Superior temporal gyrus (tissue), 1 donor: ENCODE measurements at regions not wholly inside any gene's neighbourhood (a gene's known extent, or its start where the extent isn't known, plus 50 kb on each side); places are given as distances from the start of the nearest gene placed in this dataset.

Experiments
- DNase-seq: peaks from one replicate; pipeline ENCODE4 v3.0.0-alpha.2; 2016; ENCODE audit errors: extremely low spot score

DNA sequence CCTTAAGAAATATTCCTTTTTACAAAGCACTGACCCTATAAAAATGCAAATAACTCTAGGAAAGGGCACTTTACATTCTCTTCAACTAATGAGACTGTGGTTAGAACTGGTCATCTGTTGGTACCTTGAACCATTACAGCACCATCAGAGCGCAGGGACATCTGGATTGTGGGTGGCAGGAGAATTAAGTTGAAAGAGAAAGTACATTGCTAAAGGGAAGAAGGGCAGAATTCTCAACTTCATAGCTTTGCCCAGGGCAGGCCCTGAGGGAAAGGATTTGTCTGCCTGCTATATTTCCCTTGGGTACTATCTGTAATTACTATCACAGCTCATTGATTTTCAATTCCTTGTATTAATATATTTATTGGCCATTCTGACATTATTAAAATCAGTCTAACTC lies 196.8 kb downstream of the KLF12 start:
- DNase-seq = no peak

DNA sequence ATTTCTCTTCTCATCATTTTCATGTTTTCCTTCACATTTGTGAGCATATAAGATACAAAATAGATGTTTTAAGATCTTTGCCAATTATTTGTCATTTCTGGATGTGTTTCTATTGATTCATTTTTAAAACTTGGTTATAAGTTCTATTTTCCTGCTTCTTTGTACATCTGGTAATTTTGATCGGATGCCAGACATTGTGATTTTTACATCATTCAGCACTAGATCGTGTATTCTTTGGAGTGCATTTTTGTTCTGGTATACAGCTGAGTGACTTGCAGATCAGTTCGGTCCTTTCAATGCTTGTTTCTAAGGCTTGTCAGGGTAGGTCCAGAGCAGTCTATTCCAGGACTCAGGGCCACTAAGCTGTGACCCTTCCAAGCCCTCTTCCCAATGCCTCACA lies 198.2 kb downstream of the KLF12 start:
- no peak for DNase-seq

- DNase-seq = no peak
These were observed 199.4 kb downstream of the KLF12 start for GRCh38 chr13:73934771-73935170.

- DNase-seq = no peak
These were observed 200.0 kb downstream of the KLF12 start for GRCh38 chr13:73934215-73934641.

DNA sequence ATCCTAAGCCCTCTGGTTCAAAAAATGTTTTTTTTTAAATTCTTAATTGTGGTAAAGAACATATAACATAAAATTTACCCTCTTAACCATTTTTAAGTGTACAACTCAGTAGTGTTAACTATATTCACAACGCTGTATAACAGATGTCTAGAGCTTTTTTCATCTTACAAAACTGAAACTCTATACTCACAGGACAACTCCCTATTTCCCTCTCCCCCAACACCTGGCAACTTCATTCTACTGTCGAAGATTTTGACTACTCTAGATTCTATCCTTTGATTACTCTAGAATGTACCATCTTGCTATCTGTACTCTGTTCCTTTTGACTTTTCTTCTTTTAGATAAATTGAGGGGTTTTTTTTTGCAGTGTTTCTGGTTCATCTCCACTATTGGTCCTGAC lies 200.4 kb downstream of the KLF12 start:
- no peak for DNase-seq

GRCh38 chr13:73932091-73932490 lies 202.1 kb downstream of the KLF12 start:
- DNase-seq = no peak

DNA sequence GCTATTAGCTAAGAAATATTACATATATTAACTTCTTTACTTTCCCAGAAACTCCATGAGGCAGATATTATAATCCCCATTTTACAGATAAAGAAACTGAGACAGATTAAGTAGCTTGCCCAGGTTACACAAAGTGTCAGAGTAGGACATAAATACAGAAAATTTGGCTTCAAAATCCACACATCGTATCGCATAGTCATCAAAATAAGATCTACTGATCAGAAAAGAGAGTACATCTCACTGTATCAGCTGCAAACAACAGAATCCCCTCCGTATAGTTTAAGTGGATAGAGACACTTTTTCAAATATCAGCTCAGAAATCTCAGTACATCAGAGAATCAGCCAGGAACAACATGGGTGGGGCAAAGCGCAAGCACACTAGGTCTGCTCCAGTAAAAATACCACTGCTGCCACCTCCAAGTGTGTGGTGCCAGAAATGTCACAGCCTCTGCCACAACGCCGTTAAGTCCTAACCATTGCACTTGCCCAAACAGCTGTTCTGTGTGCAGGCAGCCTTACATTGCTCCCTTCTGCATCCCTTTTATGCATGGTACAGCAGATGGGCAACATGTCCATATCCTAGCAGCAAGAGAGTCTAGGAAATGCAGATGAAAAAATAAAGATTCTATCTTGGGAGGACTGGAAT lies 204.8 kb downstream of the KLF12 start:
- no peak for DNase-seq

DNA sequence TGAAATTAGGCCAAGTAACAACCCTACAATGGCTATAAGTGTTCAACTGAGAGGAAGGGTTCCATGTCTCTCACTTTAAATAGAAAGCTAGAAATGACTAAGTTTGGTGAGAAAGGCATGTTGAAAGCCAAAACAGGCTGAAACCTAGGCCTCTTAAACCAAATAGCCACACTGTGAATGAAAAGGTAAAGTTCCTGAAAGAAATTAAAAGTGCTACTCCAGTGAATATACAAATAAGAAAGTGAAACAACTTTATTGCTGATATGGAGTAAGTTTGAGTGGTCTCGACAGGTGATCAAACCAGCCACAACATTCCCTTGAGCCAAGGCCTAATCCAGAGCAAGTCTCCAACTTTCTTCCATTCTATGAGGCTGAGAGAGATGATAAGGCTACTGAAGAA lies 209.6 kb downstream of the KLF12 start:
- DNase-seq = no peak

DNA sequence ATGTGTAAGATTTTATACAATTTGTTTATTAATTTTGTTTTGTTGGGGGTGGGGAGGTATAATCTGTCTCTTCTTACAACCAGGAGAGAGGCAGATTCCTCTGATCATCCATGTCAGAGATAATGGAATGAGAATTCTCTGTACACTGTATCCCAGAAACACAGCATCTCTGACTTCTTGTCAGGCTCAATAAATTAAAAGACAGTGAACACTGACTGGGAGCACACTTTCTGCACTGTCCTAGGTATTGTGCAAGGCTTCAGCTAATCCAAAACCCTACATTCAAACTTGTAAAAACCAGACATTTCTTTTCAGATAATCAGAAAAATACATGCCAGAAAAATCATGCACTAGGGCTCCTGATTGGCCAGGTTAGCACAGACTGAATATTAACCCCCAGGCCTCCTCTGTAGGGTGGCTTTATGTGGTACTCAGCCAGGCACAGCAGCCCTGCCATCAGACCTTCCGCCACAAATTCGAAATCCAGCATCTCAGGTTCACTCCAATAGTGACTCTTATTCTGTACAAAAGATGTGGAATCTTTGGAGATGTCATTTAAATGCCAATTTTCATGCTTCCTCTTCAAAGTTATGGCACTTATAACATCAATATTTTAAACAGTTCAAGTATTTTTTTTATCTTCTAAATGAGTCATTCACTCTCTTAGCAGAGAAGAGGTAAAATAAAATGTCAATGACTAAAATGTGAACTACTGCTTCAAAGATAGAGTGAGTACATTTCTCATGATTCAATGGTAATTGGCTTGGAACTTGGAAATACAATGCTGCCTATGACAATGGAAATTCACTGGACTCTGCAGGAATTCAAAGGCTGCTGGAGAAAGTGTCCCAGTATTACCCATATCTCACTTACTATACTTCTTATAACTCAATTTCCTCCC lies 211.5 kb downstream of the KLF12 start:
- no peak for DNase-seq

DNA sequence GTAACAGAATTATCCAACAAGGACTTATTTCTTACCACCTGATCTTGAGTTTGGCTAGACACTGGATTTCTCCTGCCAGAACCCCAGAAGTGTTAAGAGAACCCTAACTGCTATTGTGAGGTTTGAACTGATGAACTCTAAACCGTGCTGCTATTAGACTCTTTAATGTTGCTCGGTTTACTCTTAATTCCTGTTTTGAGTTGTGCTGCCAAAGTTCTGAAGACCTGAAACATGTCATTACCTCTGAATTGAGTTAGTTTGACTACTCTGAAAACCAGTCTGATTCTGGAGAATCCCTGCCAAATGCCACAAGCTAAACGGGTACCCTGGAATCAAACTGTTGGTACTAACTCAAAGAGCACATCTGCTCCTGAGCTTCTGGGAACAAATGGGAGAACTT lies 215.5 kb downstream of the KLF12 start:
- DNase-seq = no peak

GRCh38 chr13:73913751-73914518 lies 220.3 kb downstream of the KLF12 start:
- DNase-seq = no peak

GRCh38 chr13:73913079-73913740 lies 221.0 kb downstream of the KLF12 start:
- peak; percentile 55 for DNase-seq

- no peak for DNase-seq
These were observed 222.8 kb downstream of the KLF12 start for GRCh38 chr13:73911361-73911760.

DNA sequence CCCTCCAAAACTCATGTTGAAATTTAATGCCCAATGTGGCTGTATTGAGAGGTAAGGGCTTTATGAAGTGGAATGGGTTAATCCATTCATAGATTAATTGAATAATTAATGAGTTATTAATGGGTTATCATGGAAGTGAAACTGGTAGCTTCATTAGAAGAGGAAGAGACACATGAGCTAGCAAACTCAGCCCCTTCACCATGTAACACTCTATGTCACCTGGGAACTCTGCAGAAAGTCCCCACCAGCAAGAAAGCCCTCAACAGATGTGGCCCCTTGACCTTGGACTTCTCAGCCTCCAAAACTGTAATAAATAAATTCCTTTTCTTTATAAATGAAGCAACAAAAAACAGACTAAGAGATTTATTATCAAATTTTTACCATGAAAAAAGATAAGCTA lies 223.5 kb downstream of the KLF12 start:
- no peak for DNase-seq

DNA sequence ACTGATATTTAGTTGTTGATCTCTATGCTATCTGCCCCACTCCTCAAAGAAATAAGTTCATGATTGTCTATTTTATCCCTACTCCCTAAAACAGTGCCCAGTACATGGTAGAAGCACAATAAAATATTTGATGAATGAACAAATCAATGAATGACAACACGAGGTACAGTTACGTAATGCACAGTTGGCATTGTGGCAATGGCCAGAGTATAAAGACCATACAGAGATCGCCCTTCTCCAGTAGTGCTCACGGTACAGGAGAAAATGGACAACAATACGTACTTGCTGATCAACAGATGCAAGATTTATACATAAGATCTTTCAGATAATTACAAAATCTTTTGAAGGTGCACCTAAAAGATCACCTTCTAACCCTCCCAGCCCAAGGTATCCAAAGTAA lies 225.4 kb downstream of the KLF12 start:
- DNase-seq = no peak

DNA sequence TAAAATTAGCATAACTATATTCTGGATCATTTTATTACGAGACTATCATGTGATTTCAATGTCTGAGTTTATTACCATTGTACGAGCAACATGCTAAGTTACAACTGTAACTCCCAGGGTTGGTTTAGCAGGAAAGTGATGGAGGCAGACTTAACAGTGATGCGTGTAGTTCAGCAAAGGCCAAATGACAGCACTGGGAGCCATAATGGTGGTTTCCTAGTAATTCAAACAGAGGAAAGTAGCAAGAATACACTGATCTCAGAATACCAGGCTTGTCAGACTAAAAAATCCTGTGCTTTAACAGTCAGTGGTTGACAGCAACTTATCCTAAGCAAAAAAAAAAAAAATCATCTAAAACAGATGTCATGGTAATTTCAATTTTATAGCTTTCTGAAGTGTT lies 229.6 kb downstream of the KLF12 start:
- no peak for DNase-seq

- no peak for DNase-seq
These were observed 230.6 kb downstream of the KLF12 start for GRCh38 chr13:73903561-73903960.

DNA sequence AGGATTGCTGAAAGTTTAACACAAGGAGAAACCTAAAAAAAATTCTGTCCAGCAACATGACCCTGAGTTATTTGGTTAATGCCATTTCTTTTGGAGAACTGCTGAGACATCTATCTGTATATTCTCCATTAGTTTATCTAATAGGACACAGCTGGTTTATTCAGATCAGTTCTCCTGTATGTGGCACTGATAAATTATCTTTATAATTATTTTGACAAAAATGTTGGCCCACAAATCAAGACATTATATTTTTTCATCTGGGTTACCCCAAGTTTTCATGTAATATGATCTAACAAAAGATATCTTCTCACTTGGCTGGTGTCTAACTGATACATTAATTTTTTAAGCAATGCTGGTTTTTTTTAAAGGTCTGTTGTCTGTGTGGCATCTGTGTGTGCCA lies 231.4 kb downstream of the KLF12 start:
- no peak for DNase-seq

GRCh38 chr13:73902296-73902695 lies 231.9 kb downstream of the KLF12 start:
- no peak for DNase-seq

DNA sequence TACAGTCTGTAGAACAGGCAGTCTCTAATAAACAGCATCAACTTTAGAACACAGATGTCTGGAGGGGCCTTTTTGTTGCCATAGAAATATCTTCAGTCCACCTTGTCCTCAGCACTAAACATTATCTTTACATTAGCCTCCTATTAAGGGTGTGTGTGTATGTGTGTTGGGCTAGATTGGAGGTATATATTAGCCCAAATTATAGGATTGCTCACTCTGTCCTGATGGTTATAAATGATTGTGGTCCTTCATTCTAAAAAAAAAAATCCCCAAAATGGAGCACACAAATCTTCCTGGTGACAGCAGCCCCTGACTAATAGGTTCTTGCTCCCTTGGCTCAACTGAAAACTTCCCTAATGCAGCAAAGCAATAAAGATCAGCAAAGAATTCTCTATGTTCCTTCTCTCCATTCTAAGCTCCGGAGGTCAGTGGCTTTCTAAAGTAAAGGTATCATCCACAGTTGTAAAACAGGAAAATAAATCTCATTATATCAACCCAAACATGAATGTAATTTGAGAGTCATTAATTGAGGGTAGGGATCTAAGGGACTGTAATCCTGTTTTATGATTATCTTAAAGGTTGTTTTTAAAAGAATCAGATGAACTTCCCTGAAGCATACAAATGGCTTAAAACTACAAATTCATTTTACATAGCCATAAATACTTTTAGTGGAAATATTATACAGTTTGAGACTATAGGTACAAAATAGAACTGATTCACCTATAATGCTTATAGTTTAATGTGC lies 232.7 kb downstream of the KLF12 start:
- DNase-seq = no peak

GRCh38 chr13:73900591-73900990 lies 233.6 kb downstream of the KLF12 start:
- DNase-seq = no peak
